HepG2 (cell line): ENCODE measurements at regions not wholly inside any gene's neighbourhood (a gene's known extent, or its start where the extent isn't known, plus 50 kb on each side); places are given as distances from the start of the nearest gene placed in this dataset.
A peak's percentile ranks its signal among the peaks of the same experiment; 100 is the strongest.

ENCODE experiments used
- AHDC1 ChIP-seq: sonication (generic); formaldehyde crosslinking; IDR thresholded peaks from 2 replicates; pipeline ENCODE4 v1.5.1; 2020; ENCODE audit warnings: mild to moderate bottlenecking, missing genetic modification reagents, borderline replicate concordance
- CAMTA2 ChIP-seq: sonication (generic); formaldehyde crosslinking; IDR thresholded peaks from 2 replicates; pipeline ENCODE4 v1.4.0; 2020; ENCODE audit warnings: mild to moderate bottlenecking, missing genetic modification reagents, borderline replicate concordance
- JUN ChIP-seq: sonication (generic); formaldehyde crosslinking; IDR thresholded peaks from 2 replicates; pipeline ENCODE4 v1.4.0; 2020; ENCODE audit warnings: mild to moderate bottlenecking, missing genetic modification reagents
- REL ChIP-seq: sonication (generic); formaldehyde crosslinking; conservative IDR thresholded peaks from 2 replicates; pipeline ENCODE4 v1.8.0; 2022; ENCODE audit warnings: mild to moderate bottlenecking, missing genetic modification reagents, moderate library complexity
- TAF15 ChIP-seq: fragments of 200-400 bp; formaldehyde crosslinking; IDR thresholded peaks from one replicate; pipeline ENCODE4 v1.6.1; 2018; ENCODE audit warnings: mild to moderate bottlenecking, low read depth, low read length; ENCODE audit not compliant: poor library complexity, severe bottlenecking
- TBX3 ChIP-seq: fragments of 450-650 bp; IDR thresholded peaks from 2 replicates; pipeline ENCODE4 v1.6.1; 2017; ENCODE audit warnings: antibody characterized with exemption, mild to moderate bottlenecking, inconsistent platforms, borderline replicate concordance
- ZNF224 ChIP-seq: sonication (generic); formaldehyde crosslinking; IDR thresholded peaks from 2 replicates; pipeline ENCODE4 v1.5.0; 2020; ENCODE audit warnings: mild to moderate bottlenecking, missing genetic modification reagents
- ZNF574 ChIP-seq: sonication (generic); formaldehyde crosslinking; IDR thresholded peaks from 2 replicates; pipeline ENCODE4 v1.4.0; 2020; ENCODE audit warnings: missing genetic modification reagents
- ZSCAN20 ChIP-seq: sonication (generic); formaldehyde crosslinking; IDR thresholded peaks from 2 replicates; pipeline ENCODE4 v1.4.0; 2020; ENCODE audit warnings: missing genetic modification reagents, mild to moderate bottlenecking, borderline replicate concordance
- TF ChIP-seq, protein P1 (sequence below): sonication (generic); formaldehyde crosslinking; IDR thresholded peaks from 2 replicates; pipeline ENCODE4 v1.5.1; 2020; ENCODE audit warnings: mild to moderate bottlenecking, missing genetic modification reagents, moderate library complexity
- TF ChIP-seq, protein P2 (sequence below): sonication (generic); formaldehyde crosslinking; IDR thresholded peaks from 2 replicates; pipeline ENCODE4 v1.4.0; 2020; ENCODE audit warnings: mild to moderate bottlenecking, low read depth, missing genetic modification reagents

- TF ChIP-seq, protein P1, sequence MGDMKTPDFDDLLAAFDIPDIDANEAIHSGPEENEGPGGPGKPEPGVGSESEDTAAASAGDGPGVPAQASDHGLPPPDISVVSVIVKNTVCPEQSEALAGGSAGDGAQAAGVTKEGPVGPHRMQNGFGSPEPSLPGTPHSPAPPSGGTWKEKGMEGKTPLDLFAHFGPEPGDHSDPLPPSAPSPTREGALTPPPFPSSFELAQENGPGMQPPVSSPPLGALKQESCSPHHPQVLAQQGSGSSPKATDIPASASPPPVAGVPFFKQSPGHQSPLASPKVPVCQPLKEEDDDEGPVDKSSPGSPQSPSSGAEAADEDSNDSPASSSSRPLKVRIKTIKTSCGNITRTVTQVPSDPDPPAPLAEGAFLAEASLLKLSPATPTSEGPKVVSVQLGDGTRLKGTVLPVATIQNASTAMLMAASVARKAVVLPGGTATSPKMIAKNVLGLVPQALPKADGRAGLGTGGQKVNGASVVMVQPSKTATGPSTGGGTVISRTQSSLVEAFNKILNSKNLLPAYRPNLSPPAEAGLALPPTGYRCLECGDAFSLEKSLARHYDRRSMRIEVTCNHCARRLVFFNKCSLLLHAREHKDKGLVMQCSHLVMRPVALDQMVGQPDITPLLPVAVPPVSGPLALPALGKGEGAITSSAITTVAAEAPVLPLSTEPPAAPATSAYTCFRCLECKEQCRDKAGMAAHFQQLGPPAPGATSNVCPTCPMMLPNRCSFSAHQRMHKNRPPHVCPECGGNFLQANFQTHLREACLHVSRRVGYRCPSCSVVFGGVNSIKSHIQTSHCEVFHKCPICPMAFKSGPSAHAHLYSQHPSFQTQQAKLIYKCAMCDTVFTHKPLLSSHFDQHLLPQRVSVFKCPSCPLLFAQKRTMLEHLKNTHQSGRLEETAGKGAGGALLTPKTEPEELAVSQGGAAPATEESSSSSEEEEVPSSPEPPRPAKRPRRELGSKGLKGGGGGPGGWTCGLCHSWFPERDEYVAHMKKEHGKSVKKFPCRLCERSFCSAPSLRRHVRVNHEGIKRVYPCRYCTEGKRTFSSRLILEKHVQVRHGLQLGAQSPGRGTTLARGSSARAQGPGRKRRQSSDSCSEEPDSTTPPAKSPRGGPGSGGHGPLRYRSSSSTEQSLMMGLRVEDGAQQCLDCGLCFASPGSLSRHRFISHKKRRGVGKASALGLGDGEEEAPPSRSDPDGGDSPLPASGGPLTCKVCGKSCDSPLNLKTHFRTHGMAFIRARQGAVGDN: peak; percentile 98
- TF ChIP-seq REL (CRISPR knock-in tag) (peak; percentile 98), AHDC1 (CRISPR knock-in tag) (peak; percentile 63; the same call in 1 of the 2 replicates), ZNF224 (CRISPR knock-in tag) (peak; percentile 60), CAMTA2 (no peak), ZSCAN20 (CRISPR knock-in tag) (peak; percentile 19; the same call in 1 of the 2 replicates), ZNF574 (peak; percentile 91), TBX3 (peak; percentile 91), JUN (CRISPR knock-in tag) (peak; percentile 95), TAF15 (peak; percentile 66)
- TF ChIP-seq, protein P2, sequence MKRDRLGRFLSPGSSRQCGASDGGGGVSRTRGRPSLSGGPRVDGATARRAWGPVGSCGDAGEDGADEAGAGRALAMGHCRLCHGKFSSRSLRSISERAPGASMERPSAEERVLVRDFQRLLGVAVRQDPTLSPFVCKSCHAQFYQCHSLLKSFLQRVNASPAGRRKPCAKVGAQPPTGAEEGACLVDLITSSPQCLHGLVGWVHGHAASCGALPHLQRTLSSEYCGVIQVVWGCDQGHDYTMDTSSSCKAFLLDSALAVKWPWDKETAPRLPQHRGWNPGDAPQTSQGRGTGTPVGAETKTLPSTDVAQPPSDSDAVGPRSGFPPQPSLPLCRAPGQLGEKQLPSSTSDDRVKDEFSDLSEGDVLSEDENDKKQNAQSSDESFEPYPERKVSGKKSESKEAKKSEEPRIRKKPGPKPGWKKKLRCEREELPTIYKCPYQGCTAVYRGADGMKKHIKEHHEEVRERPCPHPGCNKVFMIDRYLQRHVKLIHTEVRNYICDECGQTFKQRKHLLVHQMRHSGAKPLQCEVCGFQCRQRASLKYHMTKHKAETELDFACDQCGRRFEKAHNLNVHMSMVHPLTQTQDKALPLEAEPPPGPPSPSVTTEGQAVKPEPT (CRISPR knock-in tag): peak; percentile 91; the same call in 1 of the 2 replicates
Measured at GRCh38 chr20:50398821-50399554, 111.2 kb upstream of the PTPN1 start (continued).
